H1 (cell line): ENCODE measurements at regions not wholly inside any gene's neighbourhood (a gene's known extent, or its start where the extent isn't known, plus 50 kb on each side); places are given as distances from the start of the nearest gene placed in this dataset.

Experiments used
- CTCF ChIA-PET: fragments of 300-600 bp; sonication (Branson Sonifier 250); formaldehyde crosslinking; loops from one replicate; lab custom pipeline; 2021; ENCODE audit not compliant: partially characterized antibody; lab: Charles Lee
- POLR2A ChIA-PET: fragments of 300-600 bp; sonication (Branson Sonifier 250); formaldehyde crosslinking; loops from one replicate; lab custom pipeline; 2021; ENCODE audit warnings: inconsistent platforms; ENCODE audit not compliant: partially characterized antibody; lab: Charles Lee
- DNase-seq, 2 experiments: peaks; one replicate each; pipeline versions ENCODE4 v3.0.0 to v3.0.0-alpha.2; 2010 to 2022; ENCODE audit warnings: low spot score in 2 of 2, low read depth in 1 of 2, mixed read lengths in 1 of 2
- FAIRE-seq: peaks from 2 replicates; lab custom pipeline; 2011; peaks lifted over from hg19 to GRCh38; lab: Jason Lieb, UNC
- H2AFZ ChIP-seq: 2 replicates; pipeline ENCODE4 v1.8.1; 2012; ENCODE audit warnings: low read length, inconsistent platforms
- H2AK5ac ChIP-seq: 2 replicates; pipeline ENCODE4 v1.6.1; 2013; ENCODE audit warnings: low read depth, low read length
- H2BK120ac ChIP-seq: replicated peaks from 2 replicates; pipeline ENCODE3; 2013; ENCODE audit warnings: low read depth, low read length, inconsistent platforms
- H2BK12ac ChIP-seq: 2 replicates; pipeline ENCODE4 v1.6.1; 2013; ENCODE audit warnings: low read depth, low read length
- H2BK15ac ChIP-seq: 2 replicates; pipeline ENCODE4 v1.6.1; 2013; ENCODE audit warnings: low read length
- H2BK20ac ChIP-seq: 2 replicates; pipeline ENCODE4 v1.6.1; 2013; ENCODE audit warnings: low read length
- H2BK5ac ChIP-seq: 2 replicates; pipeline ENCODE4 v1.6.1; 2013; ENCODE audit warnings: low read depth, low read length
- H3K14ac ChIP-seq: 2 replicates; pipeline ENCODE4 v1.6.1; 2013; ENCODE audit warnings: inconsistent platforms; ENCODE audit not compliant: insufficient read length
- H3K18ac ChIP-seq: 2 replicates; pipeline ENCODE4 v1.6.1; 2013; ENCODE audit warnings: low read length; ENCODE audit errors: extremely low read depth
- H3K23ac ChIP-seq: 2 replicates; pipeline ENCODE4 v1.6.1; 2013; ENCODE audit warnings: inconsistent platforms; ENCODE audit not compliant: insufficient read length
- H3K23me2 ChIP-seq: 2 replicates; pipeline ENCODE4 v1.6.1; 2013; ENCODE audit warnings: low read depth, low read length
- H3K27ac ChIP-seq: 2 replicates; pipeline ENCODE4 v1.6.1; 2011; ENCODE audit warnings: low read depth, low read length, inconsistent platforms
- H3K27me3 ChIP-seq, 4 experiments: replicated peaks in 1 of 4; 1 replicate in 1 of 4; 2 replicates in 3 of 4; pipeline versions ENCODE4 v1.6.1 to v1.8.1; 2011 to 2013; ENCODE audit warnings: low read length in 3 of 4, mild to moderate bottlenecking in 3 of 4, inconsistent platforms in 2 of 4, mixed read lengths in 2 of 4, moderate library complexity in 1 of 4; ENCODE audit not compliant: control insufficient read depth in 3 of 4, insufficient read depth in 3 of 4; ENCODE audit errors: extremely low read depth in 1 of 4
- H3K36me3 ChIP-seq, 4 experiments: 2 replicates each; pipeline versions ENCODE4 v1.6.1 to v1.8.1; 2011 to 2013; ENCODE audit warnings: mild to moderate bottlenecking in 4 of 4, low read length in 3 of 4, moderate library complexity in 2 of 4, control low read depth in 1 of 4, inconsistent platforms in 1 of 4; ENCODE audit not compliant: insufficient read depth in 4 of 4, control insufficient read depth in 2 of 4
- H3K4ac ChIP-seq: replicated peaks from 2 replicates; pipeline ENCODE3; 2013; ENCODE audit warnings: low read length, low read depth, mixed read lengths, inconsistent platforms; ENCODE audit not compliant: insufficient read length
- H3K4me1 ChIP-seq, 4 experiments: replicated peaks in 1 of 4; 1 replicate in 1 of 4; 2 replicates in 3 of 4; pipeline versions ENCODE4 v1.6.1 to v1.8.1; 2011 to 2013; ENCODE audit warnings: low read length in 3 of 4, inconsistent platforms in 2 of 4, mixed read lengths in 1 of 4; ENCODE audit not compliant: insufficient read depth in 4 of 4, control insufficient read depth in 3 of 4
- H3K4me2 ChIP-seq, 2 experiments: 2 replicates each; pipeline versions ENCODE4 v1.6.1 to v1.8.1; 2011 to 2013; ENCODE audit warnings: low read depth in 2 of 2, low read length in 2 of 2, control low read depth in 1 of 2, inconsistent platforms in 1 of 2, mild to moderate bottlenecking in 1 of 2; ENCODE audit not compliant: insufficient read depth in 1 of 2
- H3K4me3 ChIP-seq, 4 experiments: fragments of 200-600, 300-600 bp in 1 of 4; sonication (generic), shearing (Covaris generic), sonication (Bioruptor Twin) in 1 of 4; 2 replicates each; pipeline versions ENCODE4 v1.5.1 to v1.8.1; 2011 to 2016; ENCODE audit warnings: low read length in 4 of 4, low read depth in 3 of 4, control low read depth in 2 of 4, inconsistent platforms in 2 of 4, mild to moderate bottlenecking in 2 of 4, mixed read lengths in 1 of 4, moderate library complexity in 1 of 4; ENCODE audit not compliant: insufficient read depth in 2 of 4; ENCODE audit errors: extremely low read depth in 1 of 4
- H3K56ac ChIP-seq: replicated peaks from 2 replicates; pipeline ENCODE3; 2013; ENCODE audit warnings: low read depth, mild to moderate bottlenecking, mixed read lengths, low read length, inconsistent platforms; ENCODE audit not compliant: insufficient read length
- H3K79me1 ChIP-seq: 2 replicates; pipeline ENCODE4 v1.6.1; 2013; ENCODE audit warnings: low read depth, low read length, control low read depth
- H3K79me2 ChIP-seq, 2 experiments: 2 replicates each; pipeline versions ENCODE4 v1.6.1 to v1.8.1; 2012 to 2013; ENCODE audit warnings: low read length in 2 of 2, mild to moderate bottlenecking in 2 of 2, inconsistent platforms in 1 of 2; ENCODE audit not compliant: insufficient read depth in 2 of 2, control insufficient read depth in 1 of 2
- H3K9ac ChIP-seq, 4 experiments: replicated peaks in 1 of 4; 1 replicate in 1 of 4; 2 replicates in 3 of 4; pipeline versions ENCODE4 v1.6.1 to v1.8.1; 2011 to 2013; ENCODE audit warnings: low read depth in 3 of 4, low read length in 3 of 4, control low read depth in 2 of 4, mild to moderate bottlenecking in 2 of 4, moderate library complexity in 2 of 4, inconsistent platforms in 1 of 4; ENCODE audit errors: extremely low read depth in 1 of 4
- H3K9me3 ChIP-seq, 2 experiments: 2 replicates each; pipeline versions ENCODE4 v1.6.1 to v1.8.1; 2012 to 2013; ENCODE audit warnings: mild to moderate bottlenecking in 2 of 2, moderate library complexity in 2 of 2, control low read depth in 1 of 2, inconsistent platforms in 1 of 2, low read depth in 1 of 2, low read length in 1 of 2, mixed read lengths in 1 of 2; ENCODE audit not compliant: insufficient read depth in 2 of 2
- H4K20me1 ChIP-seq, 2 experiments: replicated peaks in 1 of 2; 2 replicates each; pipeline versions ENCODE3 to v1.8.1; 2011 to 2013; ENCODE audit warnings: inconsistent platforms in 2 of 2, low read length in 2 of 2, mild to moderate bottlenecking in 1 of 2; ENCODE audit not compliant: insufficient read depth in 2 of 2, control insufficient read depth in 1 of 2
- H4K5ac ChIP-seq: 2 replicates; pipeline ENCODE4 v1.6.1; 2013; ENCODE audit warnings: low read length, low read depth, mixed read lengths, inconsistent platforms; ENCODE audit not compliant: insufficient read length
- H4K8ac ChIP-seq: 2 replicates; pipeline ENCODE4 v1.8.0; 2013; ENCODE audit warnings: mild to moderate bottlenecking, moderate library complexity, low read length, inconsistent platforms; ENCODE audit not compliant: insufficient read depth; ENCODE audit errors: extremely low read depth
- H4K91ac ChIP-seq: replicated peaks from 2 replicates; pipeline ENCODE3; 2013; ENCODE audit warnings: low read length, mixed read lengths, inconsistent platforms; ENCODE audit not compliant: insufficient read length
- CBX5 ChIP-seq: fragments of 300-800, 300-1000 bp; sonication (generic); IDR thresholded peaks from 2 replicates; pipeline ENCODE4 v1.7.1; 2016; ENCODE audit warnings: antibody characterized with exemption, low read length, low read depth
- CEBPB ChIP-seq: IDR thresholded peaks from 2 replicates; pipeline ENCODE4 v1.6.1; 2012; ENCODE audit warnings: low read depth, low read length
- E2F6 ChIP-seq: IDR thresholded peaks from 2 replicates; pipeline ENCODE4 v1.6.1; 2012; ENCODE audit warnings: inconsistent platforms
- EGR1 ChIP-seq: IDR thresholded peaks from 2 replicates; pipeline ENCODE4 v1.6.1; 2011; ENCODE audit warnings: low read depth, low read length, borderline replicate concordance
- EZH2 ChIP-seq: fragments of 200-600 bp; sonication (generic); IDR thresholded peaks from 2 replicates; pipeline ENCODE4 v1.7.1; 2012; ENCODE audit warnings: low read depth, mild to moderate bottlenecking, moderate library complexity, low read length, inconsistent platforms; ENCODE audit not compliant: severe bottlenecking
- FOSL1 ChIP-seq: IDR thresholded peaks from 2 replicates; pipeline ENCODE4 v1.6.1; 2011; ENCODE audit warnings: mild to moderate bottlenecking, low read depth, low read length, moderate library complexity; ENCODE audit not compliant: insufficient read depth
- GABPA ChIP-seq: IDR thresholded peaks from 2 replicates; pipeline ENCODE4 v1.6.1; 2011; ENCODE audit warnings: mild to moderate bottlenecking, low read length, moderate library complexity, borderline replicate concordance; ENCODE audit not compliant: insufficient read depth
- MAFK ChIP-seq: IDR thresholded peaks from 2 replicates; pipeline ENCODE4 v1.6.1; 2012; ENCODE audit warnings: low read depth, mild to moderate bottlenecking, improper control_type of control experiment, low read length
- POLR2AphosphoS5 ChIP-seq: IDR thresholded peaks from 2 replicates; pipeline ENCODE4 v1.6.1; 2011; ENCODE audit warnings: low read depth, low read length
- POU5F1 ChIP-seq: IDR thresholded peaks from 2 replicates; pipeline ENCODE4 v1.6.1; 2011; ENCODE audit warnings: low read depth, mild to moderate bottlenecking, low read length, moderate library complexity
- SRF ChIP-seq: IDR thresholded peaks from 2 replicates; pipeline ENCODE4 v1.6.1; 2011; ENCODE audit warnings: mild to moderate bottlenecking, low read depth, low read length, moderate library complexity
- TAF1 ChIP-seq: IDR thresholded peaks from 2 replicates; pipeline ENCODE4 v1.6.1; 2011; ENCODE audit warnings: mild to moderate bottlenecking, low read depth, low read length
- TEAD4 ChIP-seq: IDR thresholded peaks from 2 replicates; pipeline ENCODE4 v1.6.1; 2012; ENCODE audit warnings: low read depth, low read length, inconsistent platforms, mixed read lengths
- WGBS, 2 experiments: shearing (Covaris generic) in 1 of 2; methylation state at CpG; one replicate each; pipeline versions ENCODE4 v1.1.6 to v1.1.7; 2013 to 2015; ENCODE audit warnings: low lambda C conversion rate in 2 of 2, mixed read lengths in 2 of 2, inconsistent platforms in 1 of 2, low coverage in 1 of 2, missing lambda C conversion rate in 1 of 2; ENCODE audit not compliant: insufficient replicate concordance in 2 of 2, insufficient coverage in 1 of 2, insufficient read length in 1 of 2; ENCODE audit errors: extremely low coverage in 1 of 2, missing lambda C conversion rate in 1 of 2; 5-methylcytosine and 5-hydroxymethylcytosine counted together

- Histone ChIP-seq H3K4me2 (no peak overlapping the region), H2AK5ac (no peak overlapping the region), H3K23ac (no peak overlapping the region), H3K23me2 (no peaks in the 10 kb centered on the region), H4K20me1 (no peaks in the 10 kb centered on the region), H3K56ac (no peak overlapping the region), H4K8ac (no peak overlapping the region), H2BK15ac (no peak overlapping the region), H3K14ac (no peak overlapping the region), H3K36me3 (no peaks in the 10 kb centered on the region; a peak in 1 of 8 replicates), H4K91ac (no peak overlapping the region), H3K4ac (no peak overlapping the region), H2BK120ac (no peak overlapping the region), H3K27ac (no peak overlapping the region), H3K27me3 (no peaks in the 10 kb centered on the region), H3K4me3 (no peak overlapping the region), H3K79me1 (no peaks in the 10 kb centered on the region), H3K18ac (no peak overlapping the region), H3K4me1 (no peaks in the 10 kb centered on the region), H4K5ac (no peak overlapping the region), H2BK20ac (no peak overlapping the region), H2AFZ (no peak overlapping the region), H3K79me2 (no peaks in the 10 kb centered on the region)
- FAIRE-seq (no peak), DNase-seq (no peak)
- ChIA-PET CTCF (no interaction called here), POLR2A (no interaction called here)
- TF ChIP-seq SRF (no peak), CBX5 (no peak), EGR1 (no peak), E2F6 (no peak), POU5F1 (no peak), MAFK (no peak), FOSL1 (no peak), TEAD4 (no peak), EZH2 (no peak), CEBPB (no peak), GABPA (no peak), POLR2AphosphoS5 (no peak), TAF1 (no peak)
- TF ChIP-seq, all 59 proteins: peak for 0
- H2BK5ac ChIP-seq = no peak overlapping the region
- no peak overlapping the region for H3K9ac ChIP-seq
- H3K9me3 ChIP-seq = no peaks in the 10 kb centered on the region
- 100% methylated on average over 1 of the region's 1 CpG; no CpG with 5 or more reads in 1 of the 2 experiments for WGBS, 2 experiments
- no peak overlapping the region for H2BK12ac ChIP-seq
Measured at GRCh38 chr11:37456746-37457145, 858.7 kb upstream of the RAG2 start.
